ENCODE measurements at regions not wholly inside any gene's neighbourhood (a gene's known extent, or its start where the extent isn't known, plus 50 kb on each side); places are given as distances from the start of the nearest gene placed in this dataset.

DNA sequence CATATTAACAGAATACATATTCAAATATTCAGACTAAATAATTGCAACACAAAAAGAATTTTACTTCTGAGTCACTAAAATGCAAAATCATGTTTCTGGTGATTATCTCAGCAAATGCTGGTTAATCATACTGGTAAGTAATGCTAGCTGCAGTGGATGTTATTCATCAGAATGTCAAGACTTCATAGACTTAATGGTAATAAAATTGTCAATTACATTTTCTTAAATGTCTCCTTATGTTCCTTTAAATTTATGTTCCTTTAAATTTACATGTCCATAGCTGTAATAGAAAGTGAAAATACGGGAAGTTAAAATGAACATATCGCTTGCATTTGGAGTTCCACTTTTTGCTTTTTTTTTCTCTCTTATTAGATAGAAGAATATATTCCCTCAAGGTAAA is 853.0 kb downstream of the SLITRK6 start:
- intact Hi-C loops (cut with micrococcal nuclease; ENCODE audit: unreplicated experiment) (no loop called here), in situ Hi-C loops (cut with MboI) (no loop called here)
- ChIA-PET RAD21 (ENCODE audit: unreplicated experiment) (no interaction called here), POLR2A (no interaction called here), SMC1A (ENCODE audit: uncharacterized antibody, unreplicated experiment) (interaction anchor here (1.6 kb wide), 1 partner anchor 27 kb away, joined by 3 read pairs; no protein-coding TSS in a partner anchor), CTCF (no interaction called here)
- Histone ChIP-seq H3K4me2 (ENCODE audit: control insufficient read depth, insufficient read depth) (no peak overlapping the region), H3K79me2 (ENCODE audit: control insufficient read depth, insufficient read depth, low read length) (no peaks in the 10 kb centered on the region), H3K27ac (ENCODE audit: control insufficient read depth, insufficient read depth) (no peak overlapping the region), H2AFZ (ENCODE audit: control insufficient read depth, low read depth, low read length) (no peak overlapping the region), H4K20me1 (ENCODE audit: control insufficient read depth, insufficient read depth) (no peaks in the 10 kb centered on the region), H3K36me3 (ENCODE audit: control insufficient read depth in 2 of 2, insufficient read depth in 2 of 2, low read length in 1 of 2) (no peaks in the 10 kb centered on the region), H3K9ac (ENCODE audit: control insufficient read depth, insufficient read depth, low read length) (no peak overlapping the region), H3K9me3 (replicated peaks; ENCODE audit: control insufficient read depth, insufficient read depth, low read length) (no peaks in the 10 kb centered on the region), H3K27me3 (replicated peaks in 1 of 2; ENCODE audit: control insufficient read depth in 2 of 2, insufficient read depth in 2 of 2, low read length in 1 of 2) (no peaks in the 10 kb centered on the region), H3K4me3 (no peak overlapping the region), H3K4me1 (ENCODE audit: control insufficient read depth, insufficient read depth, low read length) (no peaks in the 10 kb centered on the region)
- no peak for DNase-seq (ENCODE audit: low read depth, low spot score)
- no TSS peak for BruUV-seq (replicated peaks)
- 21% methylated on average over 2 of the region's 2 CpGs for WGBS (ENCODE audit: insufficient coverage, insufficient replicate concordance, low lambda C conversion rate, missing lambda C conversion rate)
- FAIRE-seq: no peak
- TF ChIP-seq, protein P1, sequence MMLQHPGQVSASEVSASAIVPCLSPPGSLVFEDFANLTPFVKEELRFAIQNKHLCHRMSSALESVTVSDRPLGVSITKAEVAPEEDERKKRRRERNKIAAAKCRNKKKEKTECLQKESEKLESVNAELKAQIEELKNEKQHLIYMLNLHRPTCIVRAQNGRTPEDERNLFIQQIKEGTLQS (IDR thresholded peaks at IDR 0.05; ENCODE audit: borderline replicate concordance, extremely low read depth, low read depth, low read length): no peak
- TF ChIP-seq, protein P2, sequence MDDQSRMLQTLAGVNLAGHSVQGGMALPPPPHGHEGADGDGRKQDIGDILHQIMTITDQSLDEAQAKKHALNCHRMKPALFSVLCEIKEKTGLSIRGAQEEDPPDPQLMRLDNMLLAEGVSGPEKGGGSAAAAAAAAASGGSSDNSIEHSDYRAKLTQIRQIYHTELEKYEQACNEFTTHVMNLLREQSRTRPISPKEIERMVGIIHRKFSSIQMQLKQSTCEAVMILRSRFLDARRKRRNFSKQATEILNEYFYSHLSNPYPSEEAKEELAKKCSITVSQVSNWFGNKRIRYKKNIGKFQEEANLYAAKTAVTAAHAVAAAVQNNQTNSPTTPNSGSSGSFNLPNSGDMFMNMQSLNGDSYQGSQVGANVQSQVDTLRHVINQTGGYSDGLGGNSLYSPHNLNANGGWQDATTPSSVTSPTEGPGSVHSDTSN (IDR thresholded peaks at IDR 0.05; ENCODE audit: insufficient replicate concordance, low read depth, low read length): no peak
- TF ChIP-seq IKZF2 (IDR thresholded peaks at IDR 0.05) (no peak), RCOR1 (conservative IDR thresholded peaks at IDR 0.05; ENCODE audit: low read depth, low read length) (no peak), CBFB (IDR thresholded peaks at IDR 0.05; ENCODE audit: low read depth) (no peak), RB1 (IDR thresholded peaks at IDR 0.05; ENCODE audit: borderline replicate concordance) (no peak), SMARCA5 (IDR thresholded peaks at IDR 0.05) (no peak)
- ATAC-seq: no peak

DNA sequence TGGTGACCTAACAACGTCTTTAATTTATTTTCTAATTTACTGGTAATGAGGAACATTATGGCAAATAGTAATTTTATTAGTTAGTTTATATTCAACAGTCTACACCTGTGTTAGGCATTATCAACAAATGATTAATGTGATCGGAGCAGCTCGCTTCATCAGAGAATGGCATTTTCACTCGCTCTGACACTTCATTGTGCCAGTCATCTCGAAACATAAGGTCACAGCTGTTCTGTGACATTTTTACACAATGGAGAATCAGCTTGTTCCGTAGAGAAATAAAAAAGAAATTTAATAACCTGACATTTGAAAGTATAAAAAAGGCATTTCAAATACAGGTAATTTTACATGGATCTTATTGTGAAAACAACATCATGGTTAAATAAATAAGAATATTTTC is 858.4 kb downstream of the SLITRK6 start:
- no peak for DNase-seq (ENCODE audit: low read depth, low spot score)
- no peak overlapping the region for H3K4me3 ChIP-seq
- ChIA-PET POLR2A (no interaction called here), CTCF (no interaction called here), SMC1A (ENCODE audit: uncharacterized antibody, unreplicated experiment) (no interaction called here), RAD21 (ENCODE audit: unreplicated experiment) (no interaction called here)
- no peak for TF ChIP-seq SUPT20H (IDR thresholded peaks at IDR 0.05; ENCODE audit: borderline replicate concordance, control insufficient read depth, low read depth, low read length)
- TF ChIP-seq NR2F1 (conservative IDR thresholded peaks at IDR 0.05): peak; percentile 58
- H3K4me1 ChIP-seq (ENCODE audit: control insufficient read depth, insufficient read depth, low read length): no peaks in the 10 kb centered on the region
- no peaks in the 10 kb centered on the region for H4K20me1 ChIP-seq (ENCODE audit: control insufficient read depth, insufficient read depth)
- ATAC-seq: no peak
- H3K27me3 ChIP-seq (replicated peaks in 1 of 2; ENCODE audit: control insufficient read depth in 2 of 2, insufficient read depth in 2 of 2, low read length in 1 of 2): no peaks in the 10 kb centered on the region
- intact Hi-C loops (cut with micrococcal nuclease; ENCODE audit: unreplicated experiment) (no loop called here), in situ Hi-C loops (cut with MboI) (no loop called here)
- no peak overlapping the region for H3K27ac ChIP-seq (ENCODE audit: control insufficient read depth, insufficient read depth)
- no peak overlapping the region for H3K4me2 ChIP-seq (ENCODE audit: control insufficient read depth, insufficient read depth)
- H3K9me3 ChIP-seq (replicated peaks; ENCODE audit: control insufficient read depth, insufficient read depth, low read length): no peaks in the 10 kb centered on the region
- H3K9ac ChIP-seq (ENCODE audit: control insufficient read depth, insufficient read depth, low read length): no peak overlapping the region
- H3K36me3 ChIP-seq (ENCODE audit: control insufficient read depth in 2 of 2, insufficient read depth in 2 of 2, low read length in 1 of 2): no peaks in the 10 kb centered on the region
- no peaks in the 10 kb centered on the region for H3K79me2 ChIP-seq (ENCODE audit: control insufficient read depth, insufficient read depth, low read length)
- 34% methylated on average over 6 of the region's 6 CpGs for WGBS (ENCODE audit: insufficient coverage, insufficient replicate concordance, low lambda C conversion rate, missing lambda C conversion rate)
- BruUV-seq (replicated peaks): no TSS peak
- FAIRE-seq: no peak
- no peak overlapping the region for H2AFZ ChIP-seq (ENCODE audit: control insufficient read depth, low read depth, low read length)
